ENCODE measurements at regions not wholly inside any gene's neighbourhood (a gene's known extent, or its start where the extent isn't known, plus 50 kb on each side); places are given as distances from the start of the nearest gene placed in this dataset.
"Not testable (repeated sequence)": the region's sequence is repeated elsewhere in the genome, so short reads cannot be mapped to it uniquely, and the experiment has no call there.

- Histone ChIP-seq H3K36me3 (ENCODE audit: control insufficient read depth in 2 of 2, insufficient read depth in 2 of 2, low read length in 2 of 2) (no peaks in the 10 kb centered on the region), H3K9ac (ENCODE audit: low read length in 2 of 2) (no peak overlapping the region), H3K4me3 (ENCODE audit: low read length in 2 of 2) (no peak overlapping the region), H3K27me3 (ENCODE audit: control insufficient read depth in 1 of 2, insufficient read depth in 2 of 2, low read length in 2 of 2) (no peaks in the 10 kb centered on the region), H3K27ac (ENCODE audit: low read length) (no peak overlapping the region), H3K4me1 (ENCODE audit: control insufficient read depth, insufficient read depth, low read length) (no peaks in the 10 kb centered on the region), H3K9me3 (ENCODE audit: control insufficient read depth in 2 of 2, low read length in 2 of 2) (no peaks in the 10 kb centered on the region)
Measured at GRCh38 chr2:39929531-39929930, 150.5 kb upstream of the THUMPD2 start.

GRCh38 chr2:39925312-39925711 is 146.3 kb upstream of the THUMPD2 start:
- no peaks in the 10 kb centered on the region for H3K27me3 ChIP-seq (ENCODE audit: control insufficient read depth in 1 of 2, insufficient read depth in 2 of 2, low read length in 2 of 2)
- no peak overlapping the region for H3K27ac ChIP-seq (ENCODE audit: low read length)
- no peak overlapping the region for H3K4me3 ChIP-seq (ENCODE audit: low read length in 2 of 2)
- H3K9me3 ChIP-seq (ENCODE audit: control insufficient read depth in 2 of 2, low read length in 2 of 2), result no peaks in the 10 kb centered on the region
- H3K9ac ChIP-seq (ENCODE audit: low read length in 2 of 2), result no peak overlapping the region
- H3K36me3 ChIP-seq (ENCODE audit: control insufficient read depth in 2 of 2, insufficient read depth in 2 of 2, low read length in 2 of 2), result no peaks in the 10 kb centered on the region
- H3K4me1 ChIP-seq (ENCODE audit: control insufficient read depth, insufficient read depth, low read length), result no peaks in the 10 kb centered on the region

DNA sequence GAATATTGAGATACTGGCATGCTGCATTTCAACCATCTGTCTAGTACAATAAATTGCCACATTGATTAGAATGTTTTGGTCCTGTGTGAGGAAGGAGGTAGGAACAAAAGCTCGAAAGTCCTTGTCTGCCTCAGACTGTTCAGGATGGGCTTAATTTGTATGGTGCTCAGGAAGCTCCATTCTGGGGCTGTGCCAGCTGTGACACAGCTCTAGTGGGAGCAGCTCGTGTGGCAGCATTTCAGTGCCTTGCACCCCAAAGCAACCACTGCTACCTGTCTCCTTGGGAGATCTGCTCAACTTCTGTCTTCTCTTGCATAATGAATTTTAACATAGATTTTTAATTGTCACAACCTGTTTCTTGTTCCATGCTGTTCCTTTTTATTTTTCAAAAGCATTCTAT is 144.4 kb upstream of the THUMPD2 start:
- no peaks in the 10 kb centered on the region for H3K27me3 ChIP-seq (ENCODE audit: control insufficient read depth in 1 of 2, insufficient read depth in 2 of 2, low read length in 2 of 2)
- H3K4me3 ChIP-seq (ENCODE audit: low read length in 2 of 2), result no peak overlapping the region
- no peak overlapping the region for H3K27ac ChIP-seq (ENCODE audit: low read length)
- H3K9me3 ChIP-seq (ENCODE audit: control insufficient read depth in 2 of 2, low read length in 2 of 2), result no peaks in the 10 kb centered on the region
- no peaks in the 10 kb centered on the region for H3K4me1 ChIP-seq (ENCODE audit: control insufficient read depth, insufficient read depth, low read length)
- H3K36me3 ChIP-seq (ENCODE audit: control insufficient read depth in 2 of 2, insufficient read depth in 2 of 2, low read length in 2 of 2), result no peaks in the 10 kb centered on the region
- H3K9ac ChIP-seq (ENCODE audit: low read length in 2 of 2), result no peak overlapping the region

GRCh38 chr2:39922679-39923405 is 143.8 kb upstream of the THUMPD2 start:
- Histone ChIP-seq H3K9ac (ENCODE audit: low read length in 2 of 2) (no peak overlapping the region), H3K4me1 (ENCODE audit: control insufficient read depth, insufficient read depth, low read length) (no peaks in the 10 kb centered on the region), H3K9me3 (ENCODE audit: control insufficient read depth in 2 of 2, low read length in 2 of 2) (no peaks in the 10 kb centered on the region), H3K36me3 (ENCODE audit: control insufficient read depth in 2 of 2, insufficient read depth in 2 of 2, low read length in 2 of 2) (no peaks in the 10 kb centered on the region), H3K4me3 (ENCODE audit: low read length in 2 of 2) (no peak overlapping the region), H3K27me3 (ENCODE audit: control insufficient read depth in 1 of 2, insufficient read depth in 2 of 2, low read length in 2 of 2) (no peaks in the 10 kb centered on the region), H3K27ac (ENCODE audit: low read length) (no peak overlapping the region)

DNA sequence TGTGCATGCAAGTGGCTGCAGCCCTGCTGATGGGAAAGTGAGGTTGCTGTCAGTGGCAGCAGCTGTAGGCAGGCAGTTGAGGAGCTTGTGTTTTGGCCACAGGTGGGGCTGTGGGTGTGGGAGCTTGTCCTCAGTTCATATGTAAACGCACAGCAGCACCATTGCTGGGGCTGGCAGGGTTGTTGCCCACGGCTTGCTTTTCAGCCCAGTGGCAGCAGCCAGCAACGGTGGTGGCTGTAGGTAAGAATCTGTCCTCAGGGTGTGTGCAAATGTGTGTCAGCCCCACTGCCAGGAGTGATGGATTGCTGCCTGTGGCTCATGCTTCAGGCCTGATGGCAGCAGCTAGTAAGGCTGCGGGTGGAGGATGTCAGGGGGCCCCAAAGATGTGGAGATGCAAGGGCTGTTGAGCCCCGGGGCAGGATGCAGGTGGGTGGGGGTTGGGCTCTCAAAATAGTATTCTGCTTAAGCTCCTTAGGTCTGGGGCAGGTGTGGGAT is 141.3 kb upstream of the THUMPD2 start:
- H3K27ac ChIP-seq (ENCODE audit: low read length), result no peak overlapping the region
- H3K9ac ChIP-seq (ENCODE audit: low read length in 2 of 2), result no peak overlapping the region
- no peaks in the 10 kb centered on the region for H3K9me3 ChIP-seq (ENCODE audit: control insufficient read depth in 2 of 2, low read length in 2 of 2)
- H3K4me3 ChIP-seq (ENCODE audit: low read length in 2 of 2), result no peak overlapping the region
- H3K4me1 ChIP-seq (ENCODE audit: control insufficient read depth, insufficient read depth, low read length), result no peaks in the 10 kb centered on the region
- no peaks in the 10 kb centered on the region for H3K27me3 ChIP-seq (ENCODE audit: control insufficient read depth in 1 of 2, insufficient read depth in 2 of 2, low read length in 2 of 2)
- no peaks in the 10 kb centered on the region for H3K36me3 ChIP-seq (ENCODE audit: control insufficient read depth in 2 of 2, insufficient read depth in 2 of 2, low read length in 2 of 2)

DNA sequence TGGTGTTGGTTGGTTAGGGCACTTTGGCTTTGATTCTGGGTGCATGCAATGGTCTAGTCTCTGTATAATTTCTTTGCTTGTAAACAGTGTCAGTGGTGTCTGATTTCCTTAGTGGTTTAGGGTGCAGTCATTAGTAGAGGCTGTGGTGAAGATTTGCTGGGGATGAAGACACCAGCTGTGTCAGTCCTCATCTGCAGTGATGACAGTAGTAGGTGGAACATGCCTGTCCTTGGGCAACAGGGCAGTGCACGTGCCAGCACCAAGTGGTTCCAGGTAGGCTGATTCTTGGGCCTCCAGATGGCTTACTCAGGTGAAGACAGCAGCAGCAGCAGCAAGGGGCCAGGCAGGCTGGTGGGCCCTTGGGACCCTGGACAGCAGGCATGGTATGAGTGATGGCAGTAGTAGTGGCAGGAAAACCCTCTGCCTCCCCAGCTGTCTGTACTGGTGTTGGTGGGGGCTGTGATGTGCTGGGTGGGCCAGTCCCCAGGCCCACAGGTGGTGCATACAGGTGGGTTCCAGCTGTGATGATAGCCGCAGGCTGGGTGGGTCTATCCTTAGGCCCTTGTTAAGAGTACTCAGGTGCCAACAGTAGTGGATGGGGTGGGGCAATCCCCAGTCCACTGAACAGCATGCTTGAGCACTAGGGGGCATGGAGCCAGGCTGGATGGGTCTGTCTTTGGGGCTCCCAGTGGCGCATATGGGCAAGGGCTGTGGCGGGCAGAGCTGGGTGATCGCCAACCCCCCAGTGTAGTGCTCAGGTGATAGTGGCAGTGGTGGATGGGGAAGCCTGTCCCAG is 140.7 kb upstream of the THUMPD2 start:
- H3K9ac ChIP-seq (ENCODE audit: low read length in 2 of 2), result no peak overlapping the region
- no peak overlapping the region for H3K27ac ChIP-seq (ENCODE audit: low read length)
- no peaks in the 10 kb centered on the region for H3K36me3 ChIP-seq (ENCODE audit: control insufficient read depth in 2 of 2, insufficient read depth in 2 of 2, low read length in 2 of 2)
- no peaks in the 10 kb centered on the region for H3K27me3 ChIP-seq (ENCODE audit: control insufficient read depth in 1 of 2, insufficient read depth in 2 of 2, low read length in 2 of 2)
- no peak overlapping the region for H3K4me3 ChIP-seq (ENCODE audit: low read length in 2 of 2)
- H3K9me3 ChIP-seq (ENCODE audit: control insufficient read depth in 2 of 2, low read length in 2 of 2), result no peaks in the 10 kb centered on the region
- H3K4me1 ChIP-seq (ENCODE audit: control insufficient read depth, insufficient read depth, low read length), result no peaks in the 10 kb centered on the region

- Histone ChIP-seq H3K4me3 (ENCODE audit: low read length in 2 of 2) (no peak overlapping the region), H3K9ac (ENCODE audit: low read length in 2 of 2) (no peak overlapping the region), H3K27ac (ENCODE audit: low read length) (no peak overlapping the region)
Measured at GRCh38 chr2:39918886-39919285, 139.8 kb upstream of the THUMPD2 start.

DNA sequence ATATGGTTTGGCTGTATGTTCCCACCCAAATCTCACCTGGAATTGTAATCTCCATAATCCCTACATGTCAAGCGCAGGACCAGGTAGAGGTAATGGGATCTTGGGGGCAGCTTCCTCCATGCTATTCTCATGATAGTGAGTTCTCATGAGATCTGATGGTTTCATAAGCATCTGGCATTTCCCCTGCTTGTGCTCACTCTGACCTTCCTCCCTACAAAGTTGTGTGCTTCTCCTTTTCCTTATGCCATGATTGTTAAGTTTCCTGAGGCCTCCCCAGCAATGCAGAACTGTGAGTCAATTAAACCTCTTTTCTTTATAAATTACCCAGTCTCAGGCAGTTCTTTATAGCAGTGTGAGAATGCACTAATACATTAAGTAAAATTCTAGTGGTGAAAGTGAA is 138.3 kb upstream of the THUMPD2 start:
- H3K9ac ChIP-seq (ENCODE audit: low read length in 2 of 2); H3K4me3 ChIP-seq (ENCODE audit: low read length in 2 of 2); H3K9me3 ChIP-seq (ENCODE audit: control insufficient read depth in 2 of 2, low read length in 2 of 2); H3K27me3 ChIP-seq (ENCODE audit: control insufficient read depth in 1 of 2, insufficient read depth in 2 of 2, low read length in 2 of 2); H3K27ac ChIP-seq (ENCODE audit: low read length); H3K4me1 ChIP-seq (ENCODE audit: control insufficient read depth, insufficient read depth, low read length); H3K36me3 ChIP-seq (ENCODE audit: control insufficient read depth in 2 of 2, insufficient read depth in 2 of 2, low read length in 2 of 2): not testable (repeated sequence)

More at GRCh38 chr2:39918886-39919285, 139.8 kb upstream of the THUMPD2 start:
- H3K27me3 ChIP-seq (ENCODE audit: control insufficient read depth in 1 of 2, insufficient read depth in 2 of 2, low read length in 2 of 2), result no peaks in the 10 kb centered on the region
- H3K9me3 ChIP-seq (ENCODE audit: control insufficient read depth in 2 of 2, low read length in 2 of 2), result no peaks in the 10 kb centered on the region
- no peaks in the 10 kb centered on the region for H3K36me3 ChIP-seq (ENCODE audit: control insufficient read depth in 2 of 2, insufficient read depth in 2 of 2, low read length in 2 of 2)
- H3K4me1 ChIP-seq (ENCODE audit: control insufficient read depth, insufficient read depth, low read length), result peaks cover 7% of the 10 kb centered on the region

DNA sequence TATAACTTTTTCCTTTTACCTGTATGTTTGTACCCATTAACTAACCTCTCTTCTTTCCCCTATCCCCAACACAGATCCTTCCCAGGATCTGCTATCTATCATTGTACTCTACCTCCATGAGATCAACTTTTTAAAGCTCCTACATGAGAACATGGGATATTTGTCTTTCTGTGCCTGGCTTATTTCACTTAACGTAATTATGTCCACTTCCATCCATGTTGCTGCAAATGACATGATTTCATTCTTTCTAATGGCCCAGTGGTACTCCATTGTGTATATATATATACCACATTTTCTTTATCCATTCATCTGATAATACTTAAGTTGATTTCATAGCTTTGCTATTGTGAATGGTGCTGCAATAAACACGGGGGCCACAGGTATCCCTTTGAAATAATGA is 135.9 kb upstream of the THUMPD2 start:
- no peaks in the 10 kb centered on the region for H3K27me3 ChIP-seq (ENCODE audit: control insufficient read depth in 1 of 2, insufficient read depth in 2 of 2, low read length in 2 of 2)
- peaks cover 8% of the 10 kb centered on the region for H3K4me1 ChIP-seq (ENCODE audit: control insufficient read depth, insufficient read depth, low read length)
- H3K27ac ChIP-seq (ENCODE audit: low read length), result no peak overlapping the region
- no peak overlapping the region for H3K4me3 ChIP-seq (ENCODE audit: low read length in 2 of 2)
- H3K9me3 ChIP-seq (ENCODE audit: control insufficient read depth in 2 of 2, low read length in 2 of 2), result no peaks in the 10 kb centered on the region
- no peaks in the 10 kb centered on the region for H3K36me3 ChIP-seq (ENCODE audit: control insufficient read depth in 2 of 2, insufficient read depth in 2 of 2, low read length in 2 of 2)
- no peak overlapping the region for H3K9ac ChIP-seq (ENCODE audit: low read length in 2 of 2)

DNA sequence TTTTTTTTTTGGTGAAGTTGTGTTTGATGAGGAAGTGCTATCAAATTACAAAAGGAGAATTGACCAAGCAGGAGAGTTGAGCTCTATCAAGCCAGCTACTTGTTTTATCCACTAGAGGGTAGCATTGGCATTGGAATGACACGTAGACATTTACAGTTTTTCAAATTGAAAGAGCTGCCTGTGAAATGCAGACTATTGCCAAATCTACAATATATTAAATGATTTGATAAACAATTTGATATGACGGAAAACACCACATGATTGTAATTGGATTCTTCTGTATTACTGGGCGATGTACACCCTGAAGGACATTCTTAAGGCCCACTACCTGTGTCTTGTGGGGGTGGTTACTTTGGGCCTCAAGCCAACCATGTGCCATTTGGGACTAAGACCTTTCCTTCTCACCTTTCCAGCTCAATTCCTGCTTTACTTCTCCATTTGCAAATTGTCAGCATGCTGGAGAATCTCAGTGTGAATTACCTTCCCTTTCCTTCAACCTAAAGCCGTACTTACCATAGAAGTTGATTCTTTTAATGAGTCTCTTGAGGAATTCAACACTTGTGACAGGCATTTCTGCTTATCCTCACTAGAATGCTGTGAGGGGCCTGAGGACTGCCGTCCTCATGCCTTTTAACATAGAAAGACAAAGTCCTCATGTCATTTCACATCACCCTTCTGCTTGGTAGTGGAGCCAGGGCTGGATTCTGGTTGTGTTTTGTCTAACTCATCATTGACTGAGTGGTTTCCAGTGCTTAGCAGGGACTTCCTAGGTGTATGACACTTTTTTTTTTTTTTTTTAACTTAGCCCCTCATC is 134.8 kb upstream of the THUMPD2 start:
- no peak overlapping the region for H3K27ac ChIP-seq (ENCODE audit: low read length)
- H3K9me3 ChIP-seq (ENCODE audit: control insufficient read depth in 2 of 2, low read length in 2 of 2), result no peaks in the 10 kb centered on the region
- H3K4me1 ChIP-seq (ENCODE audit: control insufficient read depth, insufficient read depth, low read length), result peaks cover 8% of the 10 kb centered on the region
- H3K27me3 ChIP-seq (ENCODE audit: control insufficient read depth in 1 of 2, insufficient read depth in 2 of 2, low read length in 2 of 2), result no peaks in the 10 kb centered on the region
- H3K4me3 ChIP-seq (ENCODE audit: low read length in 2 of 2), result peak overlapping the region in 1 of 2 donors; percentile 36
- no peaks in the 10 kb centered on the region for H3K36me3 ChIP-seq (ENCODE audit: control insufficient read depth in 2 of 2, insufficient read depth in 2 of 2, low read length in 2 of 2)
- H3K9ac ChIP-seq (ENCODE audit: low read length in 2 of 2), result no peak overlapping the region
